ENCODE measurements at regions not wholly inside any gene's neighbourhood (a gene's known extent, or its start where the extent isn't known, plus 50 kb on each side); places are given as distances from the start of the nearest gene placed in this dataset.
"Not testable (repeated sequence)": the region's sequence is repeated elsewhere in the genome, so short reads cannot be mapped to it uniquely, and the experiment has no call there.

- TF ChIP-seq CTCF (IDR thresholded peaks at IDR 0.05; ENCODE audit: extremely low read depth in 1 of 2, insufficient read depth in 1 of 2, low read depth in 1 of 2, low read length in 2 of 2); EZH2 (IDR thresholded peaks at IDR 0.05; ENCODE audit: borderline replicate concordance, low read depth, low read length, severe bottlenecking); MYC (IDR thresholded peaks at IDR 0.05; ENCODE audit: low read depth, low read length); POLR2A (IDR thresholded peaks at IDR 0.05; ENCODE audit: low read depth, low read length): not testable (repeated sequence)
Measured at GRCh38 chr3:27821609-27822008, 99.5 kb upstream of the EOMES start.
